ENCODE measurements at regions not wholly inside any gene's neighbourhood (a gene's known extent, or its start where the extent isn't known, plus 50 kb on each side); places are given as distances from the start of the nearest gene placed in this dataset.

DNA sequence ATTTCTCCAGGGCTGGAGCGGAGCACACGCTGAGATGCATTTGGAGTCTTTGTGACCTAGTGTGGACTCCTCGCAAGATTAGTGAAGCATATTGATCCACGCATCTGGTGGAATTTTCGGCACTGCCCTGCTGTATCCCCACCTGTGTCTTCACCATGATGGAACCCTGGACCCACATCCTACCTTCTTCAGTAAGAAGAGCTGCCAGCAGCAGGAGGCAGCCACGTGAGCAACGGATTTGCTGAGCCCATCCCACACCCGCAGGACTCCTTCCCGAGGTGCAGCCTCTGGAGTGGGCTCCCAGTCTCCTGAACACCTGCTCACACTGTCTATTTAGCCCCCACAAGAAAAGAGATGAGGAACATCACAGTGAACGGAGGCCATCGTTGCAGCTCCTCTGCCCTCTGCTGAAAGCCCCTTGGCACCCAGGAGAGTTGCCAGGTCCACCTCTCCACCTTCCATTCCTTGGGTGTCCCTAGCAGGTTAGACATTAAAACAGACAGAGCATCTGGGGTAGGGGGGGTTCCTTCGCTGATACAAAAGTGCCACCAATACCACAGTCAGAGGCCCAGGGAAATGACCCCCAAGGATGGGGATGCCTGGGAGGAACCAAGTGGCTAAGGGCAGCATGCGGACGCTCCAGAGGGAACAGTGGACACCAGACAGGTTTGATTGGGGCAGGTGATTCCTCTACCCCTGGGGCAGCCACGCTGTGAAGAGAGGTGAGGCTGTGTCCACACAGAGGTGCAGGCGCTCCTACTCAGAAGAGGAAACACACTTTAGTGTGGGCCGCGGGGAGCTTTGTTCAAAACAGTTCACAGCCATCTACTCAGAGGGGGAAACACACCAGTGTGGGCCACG lies 302.8 kb upstream of the SALL3 start:
- no peak for ATAC-seq
- TF ChIP-seq RARB (CRISPR knock-in tag; IDR thresholded peaks at IDR 0.05) (no peak), PPARA (CRISPR knock-in tag; IDR thresholded peaks at IDR 0.05; ENCODE audit: borderline replicate concordance) (no peak), ZNF8 (CRISPR knock-in tag; IDR thresholded peaks at IDR 0.05) (no peak), GLIS3 (CRISPR knock-in tag; IDR thresholded peaks at IDR 0.05) (no peak), ZC3H10 (CRISPR knock-in tag; IDR thresholded peaks at IDR 0.05) (no peak), TCF4 (CRISPR knock-in tag; IDR thresholded peaks at IDR 0.05; ENCODE audit: borderline replicate concordance) (no peak), CSDC2 (CRISPR knock-in tag; IDR thresholded peaks at IDR 0.05) (no peak), ISL1 (CRISPR knock-in tag; IDR thresholded peaks at IDR 0.05) (no peak)
- TF ChIP-seq, protein P1, sequence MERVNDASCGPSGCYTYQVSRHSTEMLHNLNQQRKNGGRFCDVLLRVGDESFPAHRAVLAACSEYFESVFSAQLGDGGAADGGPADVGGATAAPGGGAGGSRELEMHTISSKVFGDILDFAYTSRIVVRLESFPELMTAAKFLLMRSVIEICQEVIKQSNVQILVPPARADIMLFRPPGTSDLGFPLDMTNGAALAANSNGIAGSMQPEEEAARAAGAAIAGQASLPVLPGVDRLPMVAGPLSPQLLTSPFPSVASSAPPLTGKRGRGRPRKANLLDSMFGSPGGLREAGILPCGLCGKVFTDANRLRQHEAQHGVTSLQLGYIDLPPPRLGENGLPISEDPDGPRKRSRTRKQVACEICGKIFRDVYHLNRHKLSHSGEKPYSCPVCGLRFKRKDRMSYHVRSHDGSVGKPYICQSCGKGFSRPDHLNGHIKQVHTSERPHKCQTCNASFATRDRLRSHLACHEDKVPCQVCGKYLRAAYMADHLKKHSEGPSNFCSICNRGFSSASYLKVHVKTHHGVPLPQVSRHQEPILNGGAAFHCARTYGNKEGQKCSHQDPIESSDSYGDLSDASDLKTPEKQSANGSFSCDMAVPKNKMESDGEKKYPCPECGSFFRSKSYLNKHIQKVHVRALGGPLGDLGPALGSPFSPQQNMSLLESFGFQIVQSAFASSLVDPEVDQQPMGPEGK (CRISPR knock-in tag; IDR thresholded peaks at IDR 0.05; ENCODE audit: borderline replicate concordance): no peak

DNA sequence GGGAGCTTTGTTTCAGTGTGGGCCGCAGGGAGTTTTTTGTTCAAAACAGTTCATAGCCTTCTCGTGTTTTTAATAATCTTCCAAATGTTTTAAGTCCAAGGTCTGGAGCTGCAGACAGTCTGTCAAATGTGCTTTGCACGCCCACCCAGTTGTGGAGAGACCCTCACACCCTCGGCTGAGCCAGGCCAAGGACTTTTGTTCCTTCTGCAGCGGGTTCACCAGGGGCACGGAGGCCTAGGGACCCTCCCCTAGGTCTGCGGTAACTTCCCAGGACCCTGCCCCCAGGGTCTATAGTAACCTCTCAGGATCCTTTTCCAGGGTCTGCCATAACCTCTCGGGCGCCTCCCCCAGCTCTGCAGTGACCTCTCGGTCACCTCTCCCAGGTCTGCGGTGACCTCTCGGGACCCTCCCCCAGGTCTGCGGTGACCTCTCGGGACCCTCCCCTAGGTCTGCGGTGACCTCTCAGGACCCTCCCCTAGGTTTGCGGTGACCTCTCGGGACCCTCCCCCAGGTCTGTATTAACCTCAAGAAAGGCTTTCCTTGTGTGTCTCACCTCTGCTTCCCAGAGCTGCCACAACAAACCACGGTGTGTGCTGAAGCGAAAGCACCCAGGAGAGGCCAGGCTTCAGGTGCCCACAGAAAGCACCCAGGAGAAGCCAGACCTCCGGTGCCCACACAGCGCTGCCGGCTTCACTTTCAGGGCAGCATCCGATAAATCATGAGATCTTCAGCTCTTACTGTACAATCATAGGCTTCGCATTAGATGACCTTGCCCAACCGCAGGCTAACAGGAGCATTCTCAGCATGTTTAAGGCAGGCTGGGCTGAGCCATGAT lies 301.9 kb upstream of the SALL3 start:
- no peak for ATAC-seq
- no peak for TF ChIP-seq RARB (CRISPR knock-in tag; IDR thresholded peaks at IDR 0.05)
- no peak for TF ChIP-seq SNAI2 (CRISPR knock-in tag; IDR thresholded peaks at IDR 0.05)
- no peak for TF ChIP-seq ZFP3 (CRISPR knock-in tag; IDR thresholded peaks at IDR 0.05)
- no peak for TF ChIP-seq PPARA (CRISPR knock-in tag; IDR thresholded peaks at IDR 0.05; ENCODE audit: borderline replicate concordance)
- no peak for TF ChIP-seq TCF4 (CRISPR knock-in tag; IDR thresholded peaks at IDR 0.05; ENCODE audit: borderline replicate concordance)
- TF ChIP-seq ISL1 (CRISPR knock-in tag; IDR thresholded peaks at IDR 0.05): no peak
- no peak for TF ChIP-seq TOX (CRISPR knock-in tag; IDR thresholded peaks at IDR 0.05; ENCODE audit: borderline replicate concordance)
- TF ChIP-seq, protein P2, sequence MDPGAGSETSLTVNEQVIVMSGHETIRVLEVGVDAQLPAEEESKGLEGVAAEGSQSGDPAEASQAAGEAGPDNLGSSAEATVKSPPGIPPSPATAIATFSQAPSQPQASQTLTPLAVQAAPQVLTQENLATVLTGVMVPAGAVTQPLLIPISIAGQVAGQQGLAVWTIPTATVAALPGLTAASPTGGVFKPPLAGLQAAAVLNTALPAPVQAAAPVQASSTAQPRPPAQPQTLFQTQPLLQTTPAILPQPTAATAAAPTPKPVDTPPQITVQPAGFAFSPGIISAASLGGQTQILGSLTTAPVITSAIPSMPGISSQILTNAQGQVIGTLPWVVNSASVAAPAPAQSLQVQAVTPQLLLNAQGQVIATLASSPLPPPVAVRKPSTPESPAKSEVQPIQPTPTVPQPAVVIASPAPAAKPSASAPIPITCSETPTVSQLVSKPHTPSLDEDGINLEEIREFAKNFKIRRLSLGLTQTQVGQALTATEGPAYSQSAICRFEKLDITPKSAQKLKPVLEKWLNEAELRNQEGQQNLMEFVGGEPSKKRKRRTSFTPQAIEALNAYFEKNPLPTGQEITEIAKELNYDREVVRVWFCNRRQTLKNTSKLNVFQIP (CRISPR knock-in tag; IDR thresholded peaks at IDR 0.05; ENCODE audit: borderline replicate concordance, low read depth): no peak
- no peak for TF ChIP-seq ARNTL (CRISPR knock-in tag; IDR thresholded peaks at IDR 0.05; ENCODE audit: borderline replicate concordance, low read depth)
- no peak for TF ChIP-seq ZC3H10 (CRISPR knock-in tag; IDR thresholded peaks at IDR 0.05)
- TF ChIP-seq BACH2 (CRISPR knock-in tag; IDR thresholded peaks at IDR 0.05; ENCODE audit: borderline replicate concordance): no peak
- no peak for TF ChIP-seq ZNF565 (CRISPR knock-in tag; conservative IDR thresholded peaks at IDR 0.05; ENCODE audit: low read depth)
- TF ChIP-seq, protein P1 (CRISPR knock-in tag; IDR thresholded peaks at IDR 0.05; ENCODE audit: borderline replicate concordance): no peak

DNA sequence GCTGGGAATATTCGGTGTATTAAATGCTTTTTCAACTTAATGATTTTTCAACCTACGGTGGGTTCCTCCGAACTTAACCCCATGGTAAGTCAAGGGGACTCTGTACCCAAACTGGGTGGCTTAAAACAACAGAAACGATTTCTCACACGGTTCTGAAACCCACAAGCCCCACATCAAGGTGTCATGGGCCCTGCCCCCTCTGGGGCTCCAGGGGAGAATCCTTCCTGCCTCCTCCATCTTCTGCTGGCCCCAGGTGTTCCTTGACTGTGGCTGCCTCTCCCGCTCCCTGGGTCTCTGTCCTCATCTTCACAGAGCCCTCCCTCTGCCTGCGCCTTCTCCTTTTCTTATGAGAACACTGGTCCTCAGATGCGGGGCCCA lies 301.3 kb upstream of the SALL3 start:
- no peak for ATAC-seq
- TF ChIP-seq TCF4 (CRISPR knock-in tag; IDR thresholded peaks at IDR 0.05; ENCODE audit: borderline replicate concordance): no peak
- no peak for TF ChIP-seq ZNF565 (CRISPR knock-in tag; conservative IDR thresholded peaks at IDR 0.05; ENCODE audit: low read depth)
- TF ChIP-seq, protein P3, sequence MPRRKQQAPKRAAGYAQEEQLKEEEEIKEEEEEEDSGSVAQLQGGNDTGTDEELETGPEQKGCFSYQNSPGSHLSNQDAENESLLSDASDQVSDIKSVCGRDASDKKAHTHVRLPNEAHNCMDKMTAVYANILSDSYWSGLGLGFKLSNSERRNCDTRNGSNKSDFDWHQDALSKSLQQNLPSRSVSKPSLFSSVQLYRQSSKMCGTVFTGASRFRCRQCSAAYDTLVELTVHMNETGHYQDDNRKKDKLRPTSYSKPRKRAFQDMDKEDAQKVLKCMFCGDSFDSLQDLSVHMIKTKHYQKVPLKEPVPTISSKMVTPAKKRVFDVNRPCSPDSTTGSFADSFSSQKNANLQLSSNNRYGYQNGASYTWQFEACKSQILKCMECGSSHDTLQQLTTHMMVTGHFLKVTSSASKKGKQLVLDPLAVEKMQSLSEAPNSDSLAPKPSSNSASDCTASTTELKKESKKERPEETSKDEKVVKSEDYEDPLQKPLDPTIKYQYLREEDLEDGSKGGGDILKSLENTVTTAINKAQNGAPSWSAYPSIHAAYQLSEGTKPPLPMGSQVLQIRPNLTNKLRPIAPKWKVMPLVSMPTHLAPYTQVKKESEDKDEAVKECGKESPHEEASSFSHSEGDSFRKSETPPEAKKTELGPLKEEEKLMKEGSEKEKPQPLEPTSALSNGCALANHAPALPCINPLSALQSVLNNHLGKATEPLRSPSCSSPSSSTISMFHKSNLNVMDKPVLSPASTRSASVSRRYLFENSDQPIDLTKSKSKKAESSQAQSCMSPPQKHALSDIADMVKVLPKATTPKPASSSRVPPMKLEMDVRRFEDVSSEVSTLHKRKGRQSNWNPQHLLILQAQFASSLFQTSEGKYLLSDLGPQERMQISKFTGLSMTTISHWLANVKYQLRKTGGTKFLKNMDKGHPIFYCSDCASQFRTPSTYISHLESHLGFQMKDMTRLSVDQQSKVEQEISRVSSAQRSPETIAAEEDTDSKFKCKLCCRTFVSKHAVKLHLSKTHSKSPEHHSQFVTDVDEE (CRISPR knock-in tag; IDR thresholded peaks at IDR 0.05): no peak
- no peak for TF ChIP-seq ISL1 (CRISPR knock-in tag; IDR thresholded peaks at IDR 0.05)
- no peak for TF ChIP-seq ZNF70 (CRISPR knock-in tag; IDR thresholded peaks at IDR 0.05)
- TF ChIP-seq OSR1 (CRISPR knock-in tag; IDR thresholded peaks at IDR 0.05): no peak
- no peak for TF ChIP-seq ZNF8 (CRISPR knock-in tag; IDR thresholded peaks at IDR 0.05)
- TF ChIP-seq TOX (CRISPR knock-in tag; IDR thresholded peaks at IDR 0.05; ENCODE audit: borderline replicate concordance): no peak
- no peak for TF ChIP-seq SNAI2 (CRISPR knock-in tag; IDR thresholded peaks at IDR 0.05)
